Hepatocyte (in vitro differentiated cells): ENCODE measurements at regions not wholly inside any gene's neighbourhood (a gene's known extent, or its start where the extent isn't known, plus 50 kb on each side); places are given as distances from the start of the nearest gene placed in this dataset.

Experiments
- DNase-seq: peaks from one replicate; pipeline ENCODE4 v3.0.0-alpha.2; 2016; ENCODE audit warnings: low spot score
- H2AFZ ChIP-seq: fragments of 200-600 bp; sonication (generic); 2 replicates; pipeline ENCODE4 v1.6.0; 2016; ENCODE audit warnings: antibody characterized with exemption, mild to moderate bottlenecking
- H3K27ac ChIP-seq: fragments of 200-600 bp; sonication (generic); 2 replicates; pipeline ENCODE4 v1.5.1; 2016; ENCODE audit warnings: mild to moderate bottlenecking
- H3K27me3 ChIP-seq: fragments of 200-600 bp; sonication (generic); 2 replicates; pipeline ENCODE4 v1.6.1; 2016
- H3K36me3 ChIP-seq: fragments of 200-600 bp; sonication (generic); replicated peaks from 2 replicates; pipeline ENCODE4 v1.5.1; 2016; ENCODE audit warnings: low read depth; ENCODE audit not compliant: insufficient read depth
- H3K4me1 ChIP-seq: fragments of 200-600 bp; sonication (generic); 2 replicates; pipeline ENCODE4 v1.5.1; 2016; ENCODE audit warnings: mild to moderate bottlenecking, moderate library complexity; ENCODE audit not compliant: insufficient read depth
- H3K4me2 ChIP-seq: fragments of 200-600 bp; sonication (generic); 2 replicates; pipeline ENCODE4 v1.6.0; 2016
- H3K4me3 ChIP-seq: fragments of 200-600 bp; sonication (generic); 2 replicates; pipeline ENCODE4 v1.5.1; 2016; ENCODE audit warnings: mild to moderate bottlenecking
- H3K79me2 ChIP-seq: fragments of 200-600 bp; sonication (generic); 2 replicates; pipeline ENCODE4 v1.6.0; 2017; ENCODE audit warnings: mild to moderate bottlenecking
- H3K9me2 ChIP-seq: fragments of 200-600 bp; sonication (generic); replicated peaks from 2 replicates; pipeline ENCODE4 v1.6.0; 2017; ENCODE audit warnings: mild to moderate bottlenecking; ENCODE audit not compliant: insufficient read depth
- H3K9me3 ChIP-seq: fragments of 200-600 bp; sonication (generic); 2 replicates; pipeline ENCODE4 v1.5.1; 2016; ENCODE audit warnings: low read depth, mild to moderate bottlenecking
- H4K20me1 ChIP-seq: fragments of 200-600 bp; sonication (generic); 2 replicates; pipeline ENCODE4 v1.6.0; 2016; ENCODE audit warnings: mild to moderate bottlenecking; ENCODE audit not compliant: insufficient read depth, poor library complexity, severe bottlenecking
- CTCF ChIP-seq: fragments of 200-600 bp; sonication (generic); IDR thresholded peaks from 2 replicates; pipeline ENCODE4 v1.5.1; 2016; ENCODE audit warnings: antibody characterized with exemption, mild to moderate bottlenecking; ENCODE audit not compliant: poor library complexity
- EZH2 ChIP-seq: fragments of 200-600 bp; sonication (generic); IDR thresholded peaks from 2 replicates; pipeline ENCODE4 v1.6.1; 2016; ENCODE audit warnings: antibody characterized with exemption, mild to moderate bottlenecking, borderline replicate concordance
- EZH2phosphoT487 ChIP-seq: fragments of 200-600 bp; sonication (generic); IDR thresholded peaks from one replicate; pipeline ENCODE4 v1.6.1; 2018; ENCODE audit warnings: antibody characterized with exemption, mild to moderate bottlenecking, low read depth, moderate library complexity; ENCODE audit not compliant: unreplicated experiment, severe bottlenecking
- WGBS: methylation state at CpG from one replicate; pipeline ENCODE4 v1.1.6; 2016; ENCODE audit warnings: low lambda C conversion rate; ENCODE audit errors: missing lambda C conversion rate; 5-methylcytosine and 5-hydroxymethylcytosine counted together

- H3K36me3 ChIP-seq, result no peaks in the 10 kb centered on the region
- no peaks in the 10 kb centered on the region for H3K9me2 ChIP-seq
- no peak overlapping the region for H2AFZ ChIP-seq
- H3K27me3 ChIP-seq, result no peaks in the 10 kb centered on the region
- no peaks in the 10 kb centered on the region for H4K20me1 ChIP-seq
- H3K79me2 ChIP-seq, result no peaks in the 10 kb centered on the region
- no peak overlapping the region for H3K27ac ChIP-seq
- WGBS, result 75% methylated on average over 3 of the region's 3 CpGs
- TF ChIP-seq EZH2 (no peak), EZH2phosphoT487 (no peak), CTCF (no peak)
- no peak overlapping the region for H3K4me3 ChIP-seq
- H3K4me2 ChIP-seq, result no peak overlapping the region
- H3K9me3 ChIP-seq, result no peaks in the 10 kb centered on the region
- no peak for DNase-seq
- peaks cover 3% of the 10 kb centered on the region for H3K4me1 ChIP-seq
These were observed 578.1 kb downstream of the CSNK1G3 start for GRCh38 chr5:124090115-124090514.

GRCh38 chr5:124089578-124089977 is 577.6 kb downstream of the CSNK1G3 start:
- WGBS, result 30% methylated on average over 2 of the region's 2 CpGs
- Histone ChIP-seq H4K20me1 (no peaks in the 10 kb centered on the region), H2AFZ (no peak overlapping the region), H3K36me3 (no peaks in the 10 kb centered on the region), H3K27ac (no peak overlapping the region), H3K4me2 (no peak overlapping the region), H3K4me3 (no peak overlapping the region), H3K4me1 (peaks cover 3% of the 10 kb centered on the region), H3K27me3 (no peaks in the 10 kb centered on the region), H3K79me2 (no peaks in the 10 kb centered on the region), H3K9me3 (no peaks in the 10 kb centered on the region), H3K9me2 (no peaks in the 10 kb centered on the region)
- no peak for DNase-seq
- TF ChIP-seq CTCF (no peak), EZH2phosphoT487 (no peak), EZH2 (no peak)

GRCh38 chr5:124088289-124089032 is 576.5 kb downstream of the CSNK1G3 start:
- TF ChIP-seq EZH2 (no peak), EZH2phosphoT487 (no peak), CTCF (no peak)
- no peaks in the 10 kb centered on the region for H3K27me3 ChIP-seq
- H3K9me3 ChIP-seq, result no peaks in the 10 kb centered on the region
- H3K4me2 ChIP-seq, result no peak overlapping the region
- H3K9me2 ChIP-seq, result no peaks in the 10 kb centered on the region
- H4K20me1 ChIP-seq, result no peaks in the 10 kb centered on the region
- 84% methylated on average over 5 of the region's 5 CpGs for WGBS
- H3K4me1 ChIP-seq, result peaks cover 3% of the 10 kb centered on the region
- H3K4me3 ChIP-seq, result no peak overlapping the region
- no peaks in the 10 kb centered on the region for H3K36me3 ChIP-seq
- H2AFZ ChIP-seq, result no peak overlapping the region
- DNase-seq, result no peak
- H3K79me2 ChIP-seq, result no peaks in the 10 kb centered on the region
- no peak overlapping the region for H3K27ac ChIP-seq
